ENCODE measurements at regions not wholly inside any gene's neighbourhood (a gene's known extent, or its start where the extent isn't known, plus 50 kb on each side); places are given as distances from the start of the nearest gene placed in this dataset.

- ChIA-PET CTCF (ENCODE audit: unreplicated experiment) (no interaction called here), POLR2A (no interaction called here)
- no peak overlapping the region for H3K27ac ChIP-seq (ENCODE audit: low read depth, low read length, poor library complexity, severe bottlenecking)
- H3K4me1 ChIP-seq (ENCODE audit: insufficient read depth, low read length, poor library complexity, severe bottlenecking) = no peaks in the 10 kb centered on the region
- BruUV-seq (replicated peaks) = no TSS peak
- no peaks in the 10 kb centered on the region for H4K20me1 ChIP-seq (ENCODE audit: insufficient read depth, low read length)
- no peaks in the 10 kb centered on the region for H3K36me3 ChIP-seq (ENCODE audit: insufficient read depth, low read length)
- no peak overlapping the region for H2AFZ ChIP-seq (ENCODE audit: low read length)
- no peaks in the 10 kb centered on the region for H3K79me2 ChIP-seq (ENCODE audit: insufficient read depth, low read depth, low read length)
- H3K9me3 ChIP-seq (ENCODE audit: low read length) = no peaks in the 10 kb centered on the region
- DNase-seq (ENCODE audit: low spot score) = no peak
- intact Hi-C loops (cut with micrococcal nuclease; ENCODE audit: unreplicated experiment) = no loop called here
- H3K9me2 ChIP-seq (ENCODE audit: insufficient read depth, low read length) = no peaks in the 10 kb centered on the region
- no peak overlapping the region for H3K4me3 ChIP-seq (ENCODE audit: low read depth, low read length, poor library complexity, severe bottlenecking)
- TF ChIP-seq EZH2phosphoT487 (IDR thresholded peaks at IDR 0.05; ENCODE audit: borderline replicate concordance, low read depth, low read length) = no peak
- TF ChIP-seq CTCF (conservative IDR thresholded peaks at IDR 0.05; ENCODE audit: low read length) = no peak
- no peak overlapping the region for H3K4me2 ChIP-seq (ENCODE audit: low read length)
Observed at GRCh38 chr22:23396362-23397007, 183.6 kb downstream of the IGLL1 start.

- H2AFZ ChIP-seq (ENCODE audit: low read length) = no peak overlapping the region
- intact Hi-C loops (cut with micrococcal nuclease; ENCODE audit: unreplicated experiment) = no loop called here
- POLR2A ChIA-PET = no interaction called here
- no peak overlapping the region for H3K4me3 ChIP-seq (ENCODE audit: low read depth, low read length, poor library complexity, severe bottlenecking)
- CTCF ChIA-PET (ENCODE audit: unreplicated experiment) = no interaction called here
- no peak for DNase-seq (ENCODE audit: low spot score)
- no peaks in the 10 kb centered on the region for H3K4me1 ChIP-seq (ENCODE audit: insufficient read depth, low read length, poor library complexity, severe bottlenecking)
- H4K20me1 ChIP-seq (ENCODE audit: insufficient read depth, low read length) = no peaks in the 10 kb centered on the region
- no peaks in the 10 kb centered on the region for H3K9me2 ChIP-seq (ENCODE audit: insufficient read depth, low read length)
- no TSS peak for BruUV-seq (replicated peaks)
- no peaks in the 10 kb centered on the region for H3K79me2 ChIP-seq (ENCODE audit: insufficient read depth, low read depth, low read length)
- no peak overlapping the region for H3K27ac ChIP-seq (ENCODE audit: low read depth, low read length, poor library complexity, severe bottlenecking)
- H3K9me3 ChIP-seq (ENCODE audit: low read length) = no peaks in the 10 kb centered on the region
- H3K36me3 ChIP-seq (ENCODE audit: insufficient read depth, low read length) = no peaks in the 10 kb centered on the region
- H3K4me2 ChIP-seq (ENCODE audit: low read length) = no peak overlapping the region
- TF ChIP-seq EZH2phosphoT487 (IDR thresholded peaks at IDR 0.05; ENCODE audit: borderline replicate concordance, low read depth, low read length) (no peak), CTCF (conservative IDR thresholded peaks at IDR 0.05; ENCODE audit: low read length) (no peak)
Observed at GRCh38 chr22:23395530-23396361, 184.3 kb downstream of the IGLL1 start.

Data from OCI-LY7 (cell line).